ENCODE measurements at regions not wholly inside any gene's neighbourhood (a gene's known extent, or its start where the extent isn't known, plus 50 kb on each side); places are given as distances from the start of the nearest gene placed in this dataset.

- DNase-seq (ENCODE audit: low spot score) = no peak
These were observed 393.3 kb upstream of the ARGLU1 start for GRCh38 chr13:106961216-106961615.

- no peak for DNase-seq (ENCODE audit: low spot score)
These were observed 390.7 kb upstream of the ARGLU1 start for GRCh38 chr13:106958621-106959048.

GRCh38 chr13:106942563-106942962 lies 374.6 kb upstream of the ARGLU1 start:
- DNase-seq (ENCODE audit: low spot score) = no peak

GRCh38 chr13:106941779-106942178 lies 373.8 kb upstream of the ARGLU1 start:
- no peak for DNase-seq (ENCODE audit: low spot score)

- no peak for DNase-seq (ENCODE audit: low spot score)
These were observed 359.5 kb upstream of the ARGLU1 start for GRCh38 chr13:106927421-106927820.

- DNase-seq (ENCODE audit: low spot score) = no peak
These were observed 354.4 kb upstream of the ARGLU1 start for GRCh38 chr13:106922384-106922783.

GRCh38 chr13:106919638-106920037 lies 351.7 kb upstream of the ARGLU1 start:
- no peak for DNase-seq (ENCODE audit: low spot score)

GRCh38 chr13:106919133-106919532 lies 351.2 kb upstream of the ARGLU1 start:
- DNase-seq (ENCODE audit: low spot score) = no peak

- no peak for DNase-seq (ENCODE audit: low spot score)
These were observed 350.6 kb upstream of the ARGLU1 start for GRCh38 chr13:106918557-106918860.

GRCh38 chr13:106917673-106918556 lies 350.0 kb upstream of the ARGLU1 start:
- DNase-seq (ENCODE audit: low spot score) = peak; percentile 65

- no peak for DNase-seq (ENCODE audit: low spot score)
These were observed 349.2 kb upstream of the ARGLU1 start for GRCh38 chr13:106917024-106917571.

GRCh38 chr13:106916329-106916976 lies 348.5 kb upstream of the ARGLU1 start:
- no peak for DNase-seq (ENCODE audit: low spot score)

GRCh38 chr13:106915146-106915545 lies 347.2 kb upstream of the ARGLU1 start:
- DNase-seq (ENCODE audit: low spot score) = no peak

GRCh38 chr13:106911627-106912026 lies 343.7 kb upstream of the ARGLU1 start:
- DNase-seq (ENCODE audit: low spot score) = no peak

- no peak for DNase-seq (ENCODE audit: low spot score)
These were observed 343.1 kb upstream of the ARGLU1 start for GRCh38 chr13:106911020-106911419.

GRCh38 chr13:106906426-106906996 lies 338.6 kb upstream of the ARGLU1 start:
- DNase-seq (ENCODE audit: low spot score) = no peak

GRCh38 chr13:106905380-106906162 lies 337.6 kb upstream of the ARGLU1 start:
- DNase-seq (ENCODE audit: low spot score) = no peak

- no peak for DNase-seq (ENCODE audit: low spot score)
These were observed 331.5 kb upstream of the ARGLU1 start for GRCh38 chr13:106899442-106899841.

GRCh38 chr13:106898231-106898630 lies 330.3 kb upstream of the ARGLU1 start:
- DNase-seq (ENCODE audit: low spot score) = no peak

- no peak for DNase-seq (ENCODE audit: low spot score)
These were observed 320.2 kb upstream of the ARGLU1 start for GRCh38 chr13:106888148-106888547.

- DNase-seq (ENCODE audit: low spot score) = no peak
These were observed 319.7 kb upstream of the ARGLU1 start for GRCh38 chr13:106887686-106888085.

GRCh38 chr13:106883976-106884375 lies 316.0 kb upstream of the ARGLU1 start:
- no peak for DNase-seq (ENCODE audit: low spot score)
